C4-2B (cell line): ENCODE measurements at regions not wholly inside any gene's neighbourhood (a gene's known extent, or its start where the extent isn't known, plus 50 kb on each side); places are given as distances from the start of the nearest gene placed in this dataset.

Source experiments
- CTCF ChIP-seq: fragments of 450-650 bp; conservative IDR thresholded peaks from 2 replicates; pipeline ENCODE4 v1.5.1; 2017; ENCODE audit warnings: mild to moderate bottlenecking
- ZFX ChIP-seq: fragments of 450-650 bp; IDR thresholded peaks from 2 replicates; pipeline ENCODE4 v1.6.1; 2017

- TF ChIP-seq CTCF (no peak), ZFX (no peak)
Measured at GRCh38 chr2:37507051-37507410, 162.6 kb downstream of the QPCT start.
